Putamen (tissue), 1 donor: ENCODE measurements at regions not wholly inside any gene's neighbourhood (a gene's known extent, or its start where the extent isn't known, plus 50 kb on each side); places are given as distances from the start of the nearest gene placed in this dataset.

Source experiments
- DNase-seq: peaks from one replicate; pipeline ENCODE4 v3.0.0-alpha.2; 2016; ENCODE audit warnings: low spot score

GRCh38 chr20:37643400-37643799, 50.4 kb upstream of the CTNNBL1 start:
- no peak for DNase-seq

GRCh38 chr20:37642246-37642645, 51.6 kb upstream of the CTNNBL1 start:
- no peak for DNase-seq

- DNase-seq, result no peak
Observed at GRCh38 chr20:37640600-37641561, 52.9 kb upstream of the CTNNBL1 start.

- no peak for DNase-seq
Observed at GRCh38 chr20:37638527-37638926, 55.3 kb upstream of the CTNNBL1 start.

GRCh38 chr20:37636977-37637376, 56.9 kb upstream of the CTNNBL1 start:
- no peak for DNase-seq

GRCh38 chr20:37636212-37636975, 57.4 kb upstream of the CTNNBL1 start:
- no peak for DNase-seq

- DNase-seq, result no peak
Observed at GRCh38 chr20:37630993-37631392, 62.8 kb upstream of the CTNNBL1 start.

- DNase-seq, result no peak
Observed at GRCh38 chr20:37630166-37630565, 63.7 kb upstream of the CTNNBL1 start.

GRCh38 chr20:37627767-37628130, 66.1 kb upstream of the CTNNBL1 start:
- DNase-seq, result no peak

GRCh38 chr20:37627060-37627766, 66.6 kb upstream of the CTNNBL1 start:
- DNase-seq, result peak; percentile 18

- DNase-seq, result no peak
Observed at GRCh38 chr20:37624963-37625362, 68.9 kb upstream of the CTNNBL1 start.

GRCh38 chr20:37622728-37623127, 71.1 kb upstream of the CTNNBL1 start:
- no peak for DNase-seq

GRCh38 chr20:37619496-37619895, 74.3 kb upstream of the CTNNBL1 start:
- DNase-seq, result no peak

- DNase-seq, result no peak
Observed at GRCh38 chr20:37616110-37616425, 77.8 kb upstream of the CTNNBL1 start.

GRCh38 chr20:37615340-37616109, 78.3 kb upstream of the CTNNBL1 start:
- DNase-seq, result no peak

- DNase-seq, result no peak
Observed at GRCh38 chr20:37611852-37612251, 82.0 kb upstream of the CTNNBL1 start.

GRCh38 chr20:37611346-37611745, 82.5 kb upstream of the CTNNBL1 start:
- no peak for DNase-seq

GRCh38 chr20:37610203-37610798, 82.6 kb upstream of the BLCAP start:
- no peak for DNase-seq

GRCh38 chr20:37602634-37603033, 75.0 kb upstream of the BLCAP start:
- no peak for DNase-seq

- DNase-seq, result no peak
Observed at GRCh38 chr20:37600486-37600885, 72.8 kb upstream of the BLCAP start.

- DNase-seq, result peak; percentile 37
Observed at GRCh38 chr20:37598575-37599342, 71.1 kb upstream of the BLCAP start.
